Prostate gland (tissue), 1 donor: ENCODE measurements at regions not wholly inside any gene's neighbourhood (a gene's known extent, or its start where the extent isn't known, plus 50 kb on each side); places are given as distances from the start of the nearest gene placed in this dataset.

Experiments used
- POLR2A ChIP-seq: fragments of 450-650 bp; IDR thresholded peaks from one replicate; pipeline ENCODE4 v1.6.1; 2016; ENCODE audit warnings: antibody characterized with exemption, mild to moderate bottlenecking
- POLR2AphosphoS5 ChIP-seq: sonication (generic); formaldehyde crosslinking; IDR thresholded peaks from one replicate; pipeline ENCODE4 v1.6.1; 2017; ENCODE audit warnings: antibody characterized with exemption

DNA sequence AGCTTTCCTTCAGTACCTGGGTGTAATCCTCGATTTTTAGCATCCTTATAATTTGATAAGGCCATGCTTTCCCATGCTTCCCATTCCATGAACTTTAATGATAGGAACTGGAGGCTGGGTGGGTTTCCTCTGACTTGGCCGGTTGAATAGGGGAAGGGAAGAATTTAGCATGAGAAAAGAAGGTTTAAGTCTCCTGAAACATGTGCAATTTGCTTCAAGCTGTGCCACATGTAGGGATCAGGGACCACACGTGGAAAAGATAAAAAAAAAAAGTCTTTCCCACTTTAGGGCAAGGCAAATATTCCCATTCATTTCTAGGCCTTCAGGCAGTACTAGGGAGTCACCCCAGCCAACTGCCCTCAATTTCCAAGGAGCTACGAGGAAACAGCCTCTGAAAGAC is 900.3 kb downstream of the DSC3 start:
- TF ChIP-seq POLR2A (no peak), POLR2AphosphoS5 (no peak)
